H1 (cell line): ENCODE measurements at regions not wholly inside any gene's neighbourhood (a gene's known extent, or its start where the extent isn't known, plus 50 kb on each side); places are given as distances from the start of the nearest gene placed in this dataset.

ENCODE experiments used
- CTCF ChIA-PET: fragments of 300-600 bp; sonication (Branson Sonifier 250); formaldehyde crosslinking; loops from one replicate; lab custom pipeline; 2021; ENCODE audit not compliant: partially characterized antibody; lab: Charles Lee
- POLR2A ChIA-PET: fragments of 300-600 bp; sonication (Branson Sonifier 250); formaldehyde crosslinking; loops from one replicate; lab custom pipeline; 2021; ENCODE audit warnings: inconsistent platforms; ENCODE audit not compliant: partially characterized antibody; lab: Charles Lee
- DNase-seq, 2 experiments: peaks; one replicate each; pipeline versions ENCODE4 v3.0.0 to v3.0.0-alpha.2; 2010 to 2022; ENCODE audit warnings: low spot score in 2 of 2, low read depth in 1 of 2, mixed read lengths in 1 of 2
- FAIRE-seq: peaks from 2 replicates; lab custom pipeline; 2011; peaks lifted over from hg19 to GRCh38; lab: Jason Lieb, UNC
- H2AFZ ChIP-seq: 2 replicates; pipeline ENCODE4 v1.8.1; 2012; ENCODE audit warnings: low read length, inconsistent platforms
- H2AK5ac ChIP-seq: 2 replicates; pipeline ENCODE4 v1.6.1; 2013; ENCODE audit warnings: low read depth, low read length
- H2BK120ac ChIP-seq: replicated peaks from 2 replicates; pipeline ENCODE3; 2013; ENCODE audit warnings: low read depth, low read length, inconsistent platforms
- H2BK12ac ChIP-seq: 2 replicates; pipeline ENCODE4 v1.6.1; 2013; ENCODE audit warnings: low read depth, low read length
- H2BK15ac ChIP-seq: 2 replicates; pipeline ENCODE4 v1.6.1; 2013; ENCODE audit warnings: low read length
- H2BK20ac ChIP-seq: 2 replicates; pipeline ENCODE4 v1.6.1; 2013; ENCODE audit warnings: low read length
- H2BK5ac ChIP-seq: 2 replicates; pipeline ENCODE4 v1.6.1; 2013; ENCODE audit warnings: low read depth, low read length
- H3K14ac ChIP-seq: 2 replicates; pipeline ENCODE4 v1.6.1; 2013; ENCODE audit warnings: inconsistent platforms; ENCODE audit not compliant: insufficient read length
- H3K18ac ChIP-seq: 2 replicates; pipeline ENCODE4 v1.6.1; 2013; ENCODE audit warnings: low read length; ENCODE audit errors: extremely low read depth
- H3K23ac ChIP-seq: 2 replicates; pipeline ENCODE4 v1.6.1; 2013; ENCODE audit warnings: inconsistent platforms; ENCODE audit not compliant: insufficient read length
- H3K23me2 ChIP-seq: 2 replicates; pipeline ENCODE4 v1.6.1; 2013; ENCODE audit warnings: low read depth, low read length
- H3K27ac ChIP-seq: 2 replicates; pipeline ENCODE4 v1.6.1; 2011; ENCODE audit warnings: low read depth, low read length, inconsistent platforms
- H3K27me3 ChIP-seq, 4 experiments: replicated peaks in 1 of 4; 1 replicate in 1 of 4; 2 replicates in 3 of 4; pipeline versions ENCODE4 v1.6.1 to v1.8.1; 2011 to 2013; ENCODE audit warnings: low read length in 3 of 4, mild to moderate bottlenecking in 3 of 4, inconsistent platforms in 2 of 4, mixed read lengths in 2 of 4, moderate library complexity in 1 of 4; ENCODE audit not compliant: control insufficient read depth in 3 of 4, insufficient read depth in 3 of 4; ENCODE audit errors: extremely low read depth in 1 of 4
- H3K36me3 ChIP-seq, 4 experiments: 2 replicates each; pipeline versions ENCODE4 v1.6.1 to v1.8.1; 2011 to 2013; ENCODE audit warnings: mild to moderate bottlenecking in 4 of 4, low read length in 3 of 4, moderate library complexity in 2 of 4, control low read depth in 1 of 4, inconsistent platforms in 1 of 4; ENCODE audit not compliant: insufficient read depth in 4 of 4, control insufficient read depth in 2 of 4
- H3K4ac ChIP-seq: replicated peaks from 2 replicates; pipeline ENCODE3; 2013; ENCODE audit warnings: low read length, low read depth, mixed read lengths, inconsistent platforms; ENCODE audit not compliant: insufficient read length
- H3K4me1 ChIP-seq, 4 experiments: replicated peaks in 1 of 4; 1 replicate in 1 of 4; 2 replicates in 3 of 4; pipeline versions ENCODE4 v1.6.1 to v1.8.1; 2011 to 2013; ENCODE audit warnings: low read length in 3 of 4, inconsistent platforms in 2 of 4, mixed read lengths in 1 of 4; ENCODE audit not compliant: insufficient read depth in 4 of 4, control insufficient read depth in 3 of 4
- H3K4me2 ChIP-seq, 2 experiments: 2 replicates each; pipeline versions ENCODE4 v1.6.1 to v1.8.1; 2011 to 2013; ENCODE audit warnings: low read depth in 2 of 2, low read length in 2 of 2, control low read depth in 1 of 2, inconsistent platforms in 1 of 2, mild to moderate bottlenecking in 1 of 2; ENCODE audit not compliant: insufficient read depth in 1 of 2
- H3K4me3 ChIP-seq, 4 experiments: fragments of 200-600, 300-600 bp in 1 of 4; sonication (generic), shearing (Covaris generic), sonication (Bioruptor Twin) in 1 of 4; 2 replicates each; pipeline versions ENCODE4 v1.5.1 to v1.8.1; 2011 to 2016; ENCODE audit warnings: low read length in 4 of 4, low read depth in 3 of 4, control low read depth in 2 of 4, inconsistent platforms in 2 of 4, mild to moderate bottlenecking in 2 of 4, mixed read lengths in 1 of 4, moderate library complexity in 1 of 4; ENCODE audit not compliant: insufficient read depth in 2 of 4; ENCODE audit errors: extremely low read depth in 1 of 4
- H3K56ac ChIP-seq: replicated peaks from 2 replicates; pipeline ENCODE3; 2013; ENCODE audit warnings: low read depth, mild to moderate bottlenecking, mixed read lengths, low read length, inconsistent platforms; ENCODE audit not compliant: insufficient read length
- H3K79me1 ChIP-seq: 2 replicates; pipeline ENCODE4 v1.6.1; 2013; ENCODE audit warnings: low read depth, low read length, control low read depth
- H3K79me2 ChIP-seq, 2 experiments: 2 replicates each; pipeline versions ENCODE4 v1.6.1 to v1.8.1; 2012 to 2013; ENCODE audit warnings: low read length in 2 of 2, mild to moderate bottlenecking in 2 of 2, inconsistent platforms in 1 of 2; ENCODE audit not compliant: insufficient read depth in 2 of 2, control insufficient read depth in 1 of 2
- H3K9ac ChIP-seq, 4 experiments: replicated peaks in 1 of 4; 1 replicate in 1 of 4; 2 replicates in 3 of 4; pipeline versions ENCODE4 v1.6.1 to v1.8.1; 2011 to 2013; ENCODE audit warnings: low read depth in 3 of 4, low read length in 3 of 4, control low read depth in 2 of 4, mild to moderate bottlenecking in 2 of 4, moderate library complexity in 2 of 4, inconsistent platforms in 1 of 4; ENCODE audit errors: extremely low read depth in 1 of 4
- H3K9me3 ChIP-seq, 2 experiments: 2 replicates each; pipeline versions ENCODE4 v1.6.1 to v1.8.1; 2012 to 2013; ENCODE audit warnings: mild to moderate bottlenecking in 2 of 2, moderate library complexity in 2 of 2, control low read depth in 1 of 2, inconsistent platforms in 1 of 2, low read depth in 1 of 2, low read length in 1 of 2, mixed read lengths in 1 of 2; ENCODE audit not compliant: insufficient read depth in 2 of 2
- H4K20me1 ChIP-seq, 2 experiments: replicated peaks in 1 of 2; 2 replicates each; pipeline versions ENCODE3 to v1.8.1; 2011 to 2013; ENCODE audit warnings: inconsistent platforms in 2 of 2, low read length in 2 of 2, mild to moderate bottlenecking in 1 of 2; ENCODE audit not compliant: insufficient read depth in 2 of 2, control insufficient read depth in 1 of 2
- H4K5ac ChIP-seq: 2 replicates; pipeline ENCODE4 v1.6.1; 2013; ENCODE audit warnings: low read length, low read depth, mixed read lengths, inconsistent platforms; ENCODE audit not compliant: insufficient read length
- H4K8ac ChIP-seq: 2 replicates; pipeline ENCODE4 v1.8.0; 2013; ENCODE audit warnings: mild to moderate bottlenecking, moderate library complexity, low read length, inconsistent platforms; ENCODE audit not compliant: insufficient read depth; ENCODE audit errors: extremely low read depth
- H4K91ac ChIP-seq: replicated peaks from 2 replicates; pipeline ENCODE3; 2013; ENCODE audit warnings: low read length, mixed read lengths, inconsistent platforms; ENCODE audit not compliant: insufficient read length
- EP300 ChIP-seq, 2 experiments: IDR thresholded peaks; 1 replicate in 1 of 2; 2 replicates in 1 of 2; pipeline ENCODE4 v1.6.1; 2011 to 2012; ENCODE audit warnings: low read depth in 2 of 2, low read length in 2 of 2, mild to moderate bottlenecking in 2 of 2, borderline replicate concordance in 1 of 2, inconsistent platforms in 1 of 2, moderate library complexity in 1 of 2
- RXRA ChIP-seq: IDR thresholded peaks from 2 replicates; pipeline ENCODE4 v1.6.1; 2011; ENCODE audit warnings: low read depth, mild to moderate bottlenecking, low read length, moderate library complexity; ENCODE audit not compliant: insufficient read depth
- SUZ12 ChIP-seq: fragments of 200-600 bp; sonication (generic); IDR thresholded peaks from 2 replicates; pipeline ENCODE4 v1.6.1; 2012; ENCODE audit warnings: mild to moderate bottlenecking, inconsistent platforms, low read length, moderate library complexity, mixed read lengths
- TAF1 ChIP-seq: IDR thresholded peaks from 2 replicates; pipeline ENCODE4 v1.6.1; 2011; ENCODE audit warnings: mild to moderate bottlenecking, low read depth, low read length
- whole genome bisulfite sequencing, 2 experiments: shearing (Covaris generic) in 1 of 2; methylation state at CpG; one replicate each; pipeline versions ENCODE4 v1.1.6 to v1.1.7; 2013 to 2015; ENCODE audit warnings: low lambda C conversion rate in 2 of 2, mixed read lengths in 2 of 2, inconsistent platforms in 1 of 2, low coverage in 1 of 2, missing lambda C conversion rate in 1 of 2; ENCODE audit not compliant: insufficient replicate concordance in 2 of 2, insufficient coverage in 1 of 2, insufficient read length in 1 of 2; ENCODE audit errors: extremely low coverage in 1 of 2, missing lambda C conversion rate in 1 of 2; 5-methylcytosine and 5-hydroxymethylcytosine counted together

DNA sequence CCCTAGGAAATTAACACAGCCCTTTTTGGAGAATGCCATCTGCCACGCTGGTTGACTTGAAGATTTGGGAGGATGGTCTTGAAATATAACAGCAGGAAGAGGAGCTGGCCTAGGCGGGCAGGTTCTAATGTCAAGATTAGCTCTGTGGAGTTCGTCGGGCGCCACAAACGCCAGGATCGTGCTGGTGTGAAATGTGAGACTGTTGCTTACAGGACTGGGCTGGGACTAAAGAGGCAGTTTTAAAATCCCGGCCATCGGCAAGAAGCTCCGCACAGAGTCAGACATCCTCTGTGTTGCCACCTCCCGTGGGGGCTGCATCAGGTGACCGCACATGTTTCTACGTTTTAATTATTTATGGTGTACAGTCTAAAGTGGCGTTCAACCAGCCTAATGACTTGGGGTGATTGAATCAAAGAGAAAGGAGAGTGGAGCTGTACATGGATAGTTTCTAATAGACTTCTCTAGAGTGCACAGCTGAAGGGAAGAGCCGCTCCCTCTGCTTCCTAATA, 99.4 kb upstream of the BCL11A start:
- no peak overlapping the region for H4K5ac ChIP-seq
- H3K56ac ChIP-seq, result no peak overlapping the region
- H2BK12ac ChIP-seq, result no peak overlapping the region
- no peak overlapping the region for H2AK5ac ChIP-seq
- H3K27me3 ChIP-seq, result peaks cover 0 to 2% (median 0%) of the 10 kb centered on the region in 4 experiments; a peak in 1 of 7 replicates
- DNase-seq (no peak), FAIRE-seq (no peak)
- no peak overlapping the region for H3K9ac ChIP-seq
- ChIA-PET CTCF (interaction anchor here (0.7 to 2.8 kb wide), 6 partner anchors 10 to 282 kb away, joined by 3 to 13 read pairs (median 4); no protein-coding TSS in a partner anchor), POLR2A (interaction anchor here (0.7 kb wide), 1 partner anchor 103 kb away, joined by 3 read pairs; no protein-coding TSS in a partner anchor)
- H4K8ac ChIP-seq, result no peak overlapping the region
- H2BK120ac ChIP-seq, result no peak overlapping the region
- H3K79me2 ChIP-seq, result no peaks in the 10 kb centered on the region
- no peaks in the 10 kb centered on the region for H4K20me1 ChIP-seq
- no peak overlapping the region for H3K4me2 ChIP-seq
- no peaks in the 10 kb centered on the region for H3K36me3 ChIP-seq
- H2AFZ ChIP-seq, result no peak overlapping the region
- no peak overlapping the region for H3K27ac ChIP-seq
- no peak overlapping the region for H2BK15ac ChIP-seq
- no peak overlapping the region for H3K18ac ChIP-seq
- no peak overlapping the region for H2BK20ac ChIP-seq
- WGBS, 2 experiments, result 86% methylated on average over 15 of the region's 15 CpGs; no CpG with 5 or more reads in 1 of the 2 experiments
- H3K23ac ChIP-seq, result no peak overlapping the region
- H3K23me2 ChIP-seq, result no peaks in the 10 kb centered on the region
- no peak overlapping the region for H3K4ac ChIP-seq
- no peak overlapping the region for H2BK5ac ChIP-seq
- H3K4me3 ChIP-seq, result no peak overlapping the region
- no peak overlapping the region for H3K14ac ChIP-seq
- no peak overlapping the region for H4K91ac ChIP-seq
- no peaks in the 10 kb centered on the region for H3K79me1 ChIP-seq
- TF ChIP-seq RXRA (no peak), TAF1 (no peak), EP300 (IDR thresholded peaks at IDR 0.05; ENCODE audit: borderline replicate concordance in 1 of 2, low read depth in 2 of 2, low read length in 2 of 2) (no peak), SUZ12 (no peak)
- H3K9me3 ChIP-seq, result no peaks in the 10 kb centered on the region
- no peaks in the 10 kb centered on the region for H3K4me1 ChIP-seq
